GM19397 (cell line): ENCODE measurements at regions not wholly inside any gene's neighbourhood (a gene's known extent, or its start where the extent isn't known, plus 50 kb on each side); places are given as distances from the start of the nearest gene placed in this dataset.

ENCODE experiments used
- ATAC-seq: cut with Tn5 transposase; IDR thresholded peaks from one replicate; pipeline ENCODE4 v1.9.1; 2021; ENCODE audit warnings: mild to moderate bottlenecking, moderate library complexity; ENCODE audit not compliant: unreplicated experiment

DNA sequence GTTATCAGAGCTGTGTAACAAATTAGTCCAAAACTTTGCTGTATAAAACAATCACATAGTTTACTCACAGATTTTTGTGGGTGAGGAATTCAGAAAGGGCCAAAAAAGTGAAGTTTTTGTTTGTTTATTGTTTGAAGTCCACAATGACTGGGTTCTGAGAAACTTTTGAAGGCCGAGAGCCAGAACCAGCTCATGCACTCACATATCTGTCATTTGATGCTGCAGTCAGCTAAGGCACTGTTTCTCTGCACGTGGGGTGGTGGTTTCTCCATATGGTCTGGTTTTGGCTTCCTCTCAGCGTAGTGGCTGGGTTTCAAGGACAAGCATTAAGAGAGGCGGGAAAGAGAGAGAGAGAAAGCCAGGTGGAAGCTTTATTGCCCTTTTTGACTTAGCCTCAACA is 131.8 kb downstream of the TWIST2 start:
- no peak for ATAC-seq

DNA sequence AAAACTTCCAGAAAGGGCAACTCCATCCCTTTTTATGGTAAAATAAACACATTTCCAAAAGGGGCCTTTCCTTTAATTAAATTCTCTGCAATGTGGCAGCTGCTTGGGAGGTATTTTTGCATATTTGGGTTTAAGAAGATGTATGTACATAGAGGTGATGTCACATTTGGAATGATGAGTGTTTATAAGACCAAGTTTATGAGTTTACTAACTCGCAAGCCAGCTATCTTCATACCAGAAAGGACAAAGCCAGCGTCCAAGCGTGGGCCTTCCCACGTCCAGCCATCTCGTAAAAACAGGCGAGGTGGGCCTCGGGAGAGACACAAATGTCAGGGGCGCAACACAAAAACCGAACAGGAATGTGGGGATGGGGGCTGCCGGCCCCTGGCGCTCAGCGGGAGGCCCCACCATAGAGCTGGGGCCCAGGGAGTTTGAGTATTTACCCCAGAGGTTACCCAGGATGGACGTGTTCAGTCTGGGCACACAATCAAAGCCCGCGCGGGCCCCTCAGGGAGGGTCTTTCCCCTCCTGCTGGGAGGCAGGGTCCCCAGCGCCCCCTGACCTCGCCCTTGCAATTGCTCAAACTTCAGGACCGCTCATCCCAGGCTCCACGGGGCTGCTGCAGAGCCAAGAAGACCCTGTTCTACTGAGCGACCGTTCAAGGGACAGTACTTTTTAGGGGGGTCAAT is 137.3 kb downstream of the TWIST2 start:
- ATAC-seq: no peak

DNA sequence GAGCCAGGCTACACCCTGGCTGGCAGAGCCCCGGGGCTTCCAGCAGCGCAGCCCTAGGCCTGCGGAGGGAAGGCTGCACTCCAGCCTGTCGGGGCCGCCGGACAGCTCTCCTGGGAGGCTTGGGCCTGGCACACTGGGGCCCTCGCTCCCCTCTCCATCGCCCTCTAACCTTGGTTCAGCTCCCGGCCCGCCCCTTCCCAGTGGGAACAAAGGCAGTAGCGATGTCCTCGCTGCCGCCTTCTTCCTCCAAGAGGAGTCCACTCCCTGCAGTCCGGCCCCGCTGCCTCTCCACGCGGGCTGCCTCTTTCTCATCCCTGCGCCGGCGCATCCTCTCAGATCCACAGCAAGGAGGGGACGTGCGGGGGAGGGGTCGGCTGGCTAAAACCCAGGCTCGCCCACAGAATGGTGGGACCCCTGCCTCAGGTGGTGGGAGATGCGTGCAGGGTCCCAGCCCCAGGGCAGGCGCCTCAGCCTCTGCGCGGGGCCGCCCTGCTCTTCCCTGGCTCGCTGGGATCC is 138.1 kb downstream of the TWIST2 start:
- no peak for ATAC-seq

DNA sequence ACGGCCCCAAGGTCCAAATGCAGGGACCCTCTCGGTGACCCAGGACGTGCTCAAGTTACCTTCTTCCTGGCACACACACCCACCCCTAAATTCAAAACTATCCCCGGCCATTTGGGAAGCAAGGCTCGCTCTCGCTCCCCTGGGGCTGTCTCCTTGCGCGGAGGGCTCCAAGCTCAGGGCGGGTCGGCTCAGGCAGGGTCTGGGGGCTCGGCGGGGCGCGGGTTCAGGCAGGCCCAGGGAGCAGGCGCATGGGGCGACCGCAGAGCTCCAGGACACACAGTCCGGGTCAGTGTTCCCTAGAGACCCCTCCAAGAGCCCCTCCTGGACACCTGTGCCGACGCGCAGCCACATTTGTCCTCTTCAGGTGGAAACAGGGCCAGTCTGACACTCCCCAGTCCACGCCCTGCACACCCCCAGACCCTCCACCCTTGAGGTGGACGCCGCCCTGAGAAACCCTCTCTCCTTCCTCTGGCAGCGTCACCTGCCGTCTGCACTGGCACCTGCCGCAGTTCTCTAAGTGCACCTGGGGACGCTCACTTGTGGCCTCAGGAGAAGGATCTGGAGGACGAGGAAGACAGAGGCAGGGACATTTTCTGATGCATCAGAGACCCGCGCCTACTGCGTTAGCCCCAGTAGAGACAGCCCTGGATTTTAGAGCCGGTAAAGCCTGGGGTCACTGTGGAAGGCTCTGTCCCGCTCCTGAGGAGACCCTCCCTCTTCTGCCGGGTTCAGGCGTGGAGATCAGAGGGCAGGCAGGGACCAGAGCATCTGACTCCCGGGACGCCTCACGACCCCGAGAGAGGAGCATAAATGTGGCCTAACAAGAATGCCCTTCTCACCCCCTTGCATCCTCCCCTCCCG is 138.8 kb downstream of the TWIST2 start:
- no peak for ATAC-seq

DNA sequence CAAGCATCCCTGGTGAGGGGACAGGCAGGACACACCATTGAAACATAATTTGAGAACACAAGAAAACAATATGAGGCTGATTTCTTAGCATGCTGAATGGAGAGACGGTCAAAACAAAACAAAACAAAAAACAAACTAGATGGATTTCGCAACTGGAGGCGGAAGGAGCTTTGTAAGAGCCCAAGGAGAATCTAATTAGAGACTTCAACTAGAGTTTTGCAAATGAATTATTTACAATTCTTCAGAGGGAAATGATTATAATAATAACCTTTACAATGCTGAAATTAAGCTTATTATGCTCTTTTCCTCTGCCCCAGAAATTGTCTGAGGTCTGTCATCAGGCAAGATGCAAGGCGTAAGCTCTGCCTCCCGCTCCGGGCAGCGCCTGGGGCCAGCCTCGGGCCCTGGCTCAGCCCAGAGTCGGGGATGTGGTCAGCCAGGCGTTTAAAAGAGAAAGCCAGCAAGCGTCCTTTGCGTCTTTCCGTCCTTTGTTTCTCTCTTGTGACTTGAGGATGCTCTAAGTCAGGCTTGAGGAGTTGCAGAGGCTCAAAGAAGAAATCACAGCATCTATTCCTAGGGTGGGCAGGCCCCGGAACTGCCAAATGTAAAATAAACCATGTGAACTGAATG is 139.6 kb downstream of the TWIST2 start:
- ATAC-seq: no peak

DNA sequence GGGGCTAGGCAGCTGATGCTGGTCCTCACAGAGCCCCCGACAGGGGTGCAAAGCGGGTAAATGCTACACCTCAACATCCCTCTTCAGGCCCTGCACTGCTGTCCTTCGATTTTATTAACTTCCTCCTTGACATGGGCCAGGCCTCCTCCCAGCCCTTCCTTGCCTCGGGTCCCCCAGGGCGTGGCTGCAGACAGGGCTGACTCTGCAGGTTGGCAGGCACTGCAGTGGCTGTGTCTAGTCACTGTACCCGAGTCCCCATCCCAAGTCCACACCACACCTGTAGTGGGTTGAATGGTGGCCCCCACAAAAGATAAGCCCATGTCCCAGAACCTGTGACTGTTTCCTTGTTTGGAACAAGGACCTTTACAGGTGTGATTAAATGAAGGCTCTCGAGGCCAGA is 140.2 kb downstream of the TWIST2 start:
- ATAC-seq: no peak

DNA sequence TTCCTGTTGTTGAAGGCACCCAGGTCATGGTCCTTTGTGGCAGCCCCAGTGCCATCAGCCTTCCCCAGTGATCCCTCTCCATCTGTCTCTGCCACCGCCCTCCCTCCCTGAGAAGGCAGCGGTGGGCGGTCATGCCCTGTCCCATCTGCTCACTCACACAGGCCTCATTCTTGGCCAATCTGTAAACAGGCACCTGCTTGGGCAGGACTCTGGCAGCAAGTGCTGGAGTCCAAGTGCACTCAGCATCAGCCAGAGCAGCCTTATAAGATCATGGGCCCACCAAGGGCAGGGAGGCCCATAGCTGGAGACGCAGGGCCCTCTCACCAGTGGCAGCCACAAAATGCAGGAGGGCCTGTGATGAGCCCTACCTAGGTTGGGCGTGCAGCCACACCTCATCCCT is 140.9 kb downstream of the TWIST2 start:
- ATAC-seq: no peak

DNA sequence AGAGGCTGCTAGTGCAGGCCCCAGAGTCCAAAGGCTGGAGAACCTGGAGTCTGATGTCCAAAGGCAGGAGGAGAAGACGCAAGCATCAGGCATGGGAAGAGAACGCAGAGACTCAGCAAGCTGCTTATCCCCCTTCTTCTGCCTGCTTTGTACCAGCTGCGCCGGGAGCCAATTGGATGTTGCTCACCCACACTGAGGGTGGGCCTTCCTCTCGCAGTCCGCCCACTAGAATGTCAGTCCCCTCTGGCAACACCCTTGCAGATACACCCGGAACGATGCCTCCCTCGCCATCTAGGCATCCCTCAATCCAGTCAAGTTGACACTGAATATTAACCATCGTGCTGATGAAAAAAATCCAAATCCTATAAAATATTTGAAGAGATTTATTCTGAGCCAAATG is 141.6 kb downstream of the TWIST2 start:
- ATAC-seq: no peak

DNA sequence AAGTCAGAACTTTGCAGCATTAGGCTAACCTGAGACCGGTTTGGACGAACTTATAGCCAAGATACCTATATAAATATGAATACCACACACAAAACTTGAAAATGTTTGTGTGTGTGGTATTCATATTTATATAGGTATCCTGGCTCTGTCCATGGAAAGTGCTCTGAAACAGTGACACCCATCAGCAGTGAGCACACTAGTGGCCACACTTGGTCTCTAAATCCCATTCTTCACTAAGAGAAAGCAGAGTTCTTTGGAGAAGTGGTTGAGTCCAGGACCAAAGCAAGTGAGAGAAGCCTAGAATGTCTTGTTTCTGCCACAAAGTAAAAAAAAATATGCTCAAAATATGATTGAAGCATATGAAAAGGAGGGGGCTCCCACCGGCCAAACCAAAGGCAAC is 146.5 kb downstream of the TWIST2 start:
- ATAC-seq: no peak

DNA sequence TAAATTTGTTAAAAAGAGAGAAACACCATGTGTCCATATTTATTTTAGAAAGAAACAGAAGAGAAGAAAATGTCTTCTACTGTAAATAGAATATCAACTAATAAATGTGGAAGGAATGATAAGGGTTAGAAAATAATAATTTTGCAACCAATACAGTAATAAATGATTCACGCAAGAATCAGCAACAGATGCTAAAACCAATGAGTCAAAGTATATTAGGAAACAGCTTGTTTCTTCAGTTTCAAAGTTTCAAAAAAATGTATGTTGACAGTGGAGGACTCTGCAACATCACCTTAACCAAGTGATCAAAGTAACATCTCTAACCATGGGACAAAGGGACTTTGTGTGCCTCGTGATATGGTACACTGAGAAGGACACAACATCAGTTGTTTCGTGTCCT is 147.0 kb downstream of the TWIST2 start:
- no peak for ATAC-seq

DNA sequence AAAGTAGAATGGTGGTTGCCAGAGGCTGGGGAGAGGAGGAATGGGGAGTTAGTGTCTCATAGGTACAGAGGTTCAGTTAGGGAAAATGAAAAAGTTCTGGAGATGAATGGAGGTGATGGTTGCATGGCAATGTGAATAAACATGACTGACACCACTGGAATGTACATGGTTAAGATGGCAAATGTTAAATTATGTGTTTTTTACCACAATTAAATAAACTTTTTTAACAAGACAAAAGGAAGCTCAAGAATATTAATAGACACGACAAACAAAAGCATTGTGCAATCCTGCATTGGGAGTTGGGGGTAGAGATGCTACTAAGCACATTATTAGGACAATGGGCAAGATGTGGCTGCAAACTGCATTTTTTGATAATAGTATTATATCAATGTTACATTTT is 147.7 kb downstream of the TWIST2 start:
- ATAC-seq: no peak

DNA sequence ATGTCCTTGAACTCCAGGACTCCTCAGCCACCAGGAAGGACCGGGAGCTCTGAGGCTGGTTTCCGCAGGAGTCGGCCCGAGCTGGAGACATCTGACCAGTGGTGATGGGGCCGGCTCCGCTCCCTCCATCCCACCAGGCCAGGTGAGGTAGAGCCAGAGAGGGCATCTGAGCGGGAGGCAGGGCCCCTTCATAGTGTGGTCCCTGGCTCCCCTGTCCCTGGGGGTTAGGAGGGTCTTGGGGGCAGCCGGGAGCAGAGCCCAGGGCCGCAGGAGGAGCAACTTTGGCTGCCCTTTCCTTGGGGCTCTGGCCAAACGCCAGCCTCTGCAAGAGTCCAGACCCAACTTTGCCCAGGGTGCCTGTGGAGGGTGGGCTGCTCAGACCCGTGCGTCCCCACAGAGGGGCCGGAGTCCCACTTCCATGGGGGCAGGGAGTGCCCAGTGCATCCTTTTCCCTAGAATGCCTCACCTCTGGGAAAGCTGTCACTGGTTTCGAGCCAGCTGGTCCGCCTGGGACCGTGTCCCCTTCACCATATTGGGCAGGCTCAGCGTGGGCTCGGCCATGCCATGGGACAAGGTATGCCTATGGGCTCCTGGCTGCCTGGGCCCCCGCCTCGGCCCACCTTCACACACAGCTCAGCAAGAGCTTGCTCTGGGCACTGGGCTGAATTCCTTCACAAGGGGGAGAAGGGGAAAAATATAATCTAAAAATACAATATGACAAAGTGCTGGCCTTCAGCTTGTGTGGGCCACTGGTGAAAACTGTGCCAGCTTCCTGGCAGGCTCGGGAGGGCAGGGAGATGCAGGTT is 148.6 kb downstream of the TWIST2 start:
- no peak for ATAC-seq

DNA sequence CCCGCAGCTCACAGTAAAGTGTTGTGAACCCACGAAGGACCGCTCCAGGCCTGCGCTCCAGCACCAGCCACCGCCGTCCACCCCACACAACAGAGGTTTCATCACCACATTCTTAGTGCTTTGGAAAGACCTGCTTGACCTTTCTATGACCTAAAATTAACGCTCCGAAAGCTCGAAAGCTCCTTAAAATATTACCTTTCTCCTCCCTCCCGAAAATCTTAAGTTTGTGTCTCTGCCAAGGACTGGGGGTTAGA is 149.2 kb downstream of the TWIST2 start:
- ATAC-seq: no peak

DNA sequence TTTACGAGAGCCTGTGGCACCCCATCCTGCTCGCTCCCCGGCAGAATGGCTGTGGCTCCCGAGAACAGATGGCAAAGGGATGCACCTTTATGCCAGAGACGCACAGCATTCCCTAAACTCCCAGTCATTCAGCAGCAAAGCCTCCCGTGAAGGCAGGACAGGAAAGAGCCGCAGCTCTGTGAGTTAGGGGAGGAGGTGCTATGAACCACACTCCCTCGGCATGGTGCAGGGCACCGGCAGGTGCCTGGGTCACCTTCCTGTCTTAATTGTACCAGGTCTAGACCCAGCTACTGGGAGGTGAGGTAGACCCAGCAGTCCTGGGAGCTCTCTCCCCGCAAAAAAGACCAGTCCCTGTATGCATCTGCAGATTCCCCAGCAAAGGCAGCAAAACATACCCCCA is 149.8 kb downstream of the TWIST2 start:
- no peak for ATAC-seq
